Mucosa of descending colon (tissue), 3 donors: ENCODE measurements at regions not wholly inside any gene's neighbourhood (a gene's known extent, or its start where the extent isn't known, plus 50 kb on each side); places are given as distances from the start of the nearest gene placed in this dataset.

ENCODE experiments used
- ATAC-seq: fragments of 200-7000 bp; cut with Tn5 transposase; one replicate; pipeline ENCODE4 v1.9.1; 2020; ENCODE audit warnings: mild to moderate bottlenecking, moderate library complexity
- DNase-seq, 3 donors: peaks; one replicate each; pipeline ENCODE4 v3.0.0-alpha.2; 2020
- H3K36me3 ChIP-seq: fragments of 200-600 bp; one replicate; pipeline ENCODE4 v1.8.0; 2021; ENCODE audit warnings: low read depth, mild to moderate bottlenecking
- H3K4me1 ChIP-seq: fragments of 200-600 bp; one replicate; pipeline ENCODE4 v1.8.0; 2021; ENCODE audit warnings: low read depth, mild to moderate bottlenecking
- H3K4me3 ChIP-seq: fragments of 200-600 bp; one replicate; pipeline ENCODE4 v1.8.0; 2021; ENCODE audit warnings: mild to moderate bottlenecking
- H3K9me3 ChIP-seq: fragments of 200-600 bp; one replicate; pipeline ENCODE4 v1.8.0; 2021; ENCODE audit warnings: mild to moderate bottlenecking
- intact Hi-C, 2 donors: fragments of 100-400 bp; cut with DNase I in 1 of 2; cut with micrococcal nuclease in 1 of 2; formaldehyde crosslinking; loops; one replicate each; pipeline versions ENCODE4 v1.11.0 to v1.11.1; 2022; cut with DNase I, micrococcal nuclease
- TF ChIP-seq, protein P1 (sequence below): fragments of 200-600 bp; IDR thresholded peaks from one replicate; pipeline ENCODE4 v1.8.0; 2022; ENCODE audit warnings: antibody characterized with exemption, mild to moderate bottlenecking
- donor health status: DM: no; HTN: no; CAD: no; lungs with moderate emphysema.
- donor health status: DM: no; HTN: no; CAD: no.
- donor health status: DM: no; HTN: yes; CAD: no.

DNA sequence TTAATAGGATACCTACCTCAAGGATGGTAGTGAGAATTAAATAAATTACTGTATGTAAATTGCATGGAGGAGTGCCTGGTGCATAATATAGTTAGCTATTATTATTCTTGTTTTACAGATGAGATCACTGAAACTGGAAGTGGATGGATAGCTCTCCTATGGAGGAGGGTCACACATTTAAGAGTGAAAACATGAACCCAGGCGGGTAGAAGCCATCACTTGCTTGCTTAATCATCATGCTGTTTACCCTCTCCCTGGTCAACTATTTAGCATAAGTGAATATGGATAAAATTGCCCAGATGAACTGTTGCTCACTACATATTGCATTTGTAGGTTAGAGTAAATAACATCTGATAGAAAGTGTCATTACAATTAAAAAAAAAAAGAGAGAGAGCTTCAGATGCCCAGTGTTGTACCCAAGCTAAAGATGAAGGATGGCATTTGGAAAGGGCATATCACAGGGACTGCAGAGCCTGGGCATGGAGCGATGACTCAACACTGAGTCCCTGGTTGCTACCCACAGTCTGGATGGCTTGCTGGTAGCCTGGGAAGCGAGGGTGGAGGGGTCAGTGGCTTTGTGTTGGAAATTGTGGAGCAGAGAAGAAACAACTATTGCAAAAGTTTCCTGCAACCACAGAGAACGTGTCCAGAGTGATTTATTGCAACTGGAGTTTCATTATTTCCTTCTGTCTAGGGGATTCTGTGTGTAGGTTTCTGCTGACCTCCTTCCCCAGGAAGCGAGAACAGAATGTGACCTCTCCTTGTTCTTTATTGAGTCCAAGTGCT, 414.4 kb downstream of the SHISA9 start:
- ATAC-seq (no peak), DNase-seq (no peak)
- Histone ChIP-seq H3K36me3 (no peaks in the 10 kb centered on the region), H3K4me3 (no peak overlapping the region), H3K4me1 (no peaks in the 10 kb centered on the region), H3K9me3 (peaks cover 9% of the 10 kb centered on the region)
- TF ChIP-seq, protein P1, sequence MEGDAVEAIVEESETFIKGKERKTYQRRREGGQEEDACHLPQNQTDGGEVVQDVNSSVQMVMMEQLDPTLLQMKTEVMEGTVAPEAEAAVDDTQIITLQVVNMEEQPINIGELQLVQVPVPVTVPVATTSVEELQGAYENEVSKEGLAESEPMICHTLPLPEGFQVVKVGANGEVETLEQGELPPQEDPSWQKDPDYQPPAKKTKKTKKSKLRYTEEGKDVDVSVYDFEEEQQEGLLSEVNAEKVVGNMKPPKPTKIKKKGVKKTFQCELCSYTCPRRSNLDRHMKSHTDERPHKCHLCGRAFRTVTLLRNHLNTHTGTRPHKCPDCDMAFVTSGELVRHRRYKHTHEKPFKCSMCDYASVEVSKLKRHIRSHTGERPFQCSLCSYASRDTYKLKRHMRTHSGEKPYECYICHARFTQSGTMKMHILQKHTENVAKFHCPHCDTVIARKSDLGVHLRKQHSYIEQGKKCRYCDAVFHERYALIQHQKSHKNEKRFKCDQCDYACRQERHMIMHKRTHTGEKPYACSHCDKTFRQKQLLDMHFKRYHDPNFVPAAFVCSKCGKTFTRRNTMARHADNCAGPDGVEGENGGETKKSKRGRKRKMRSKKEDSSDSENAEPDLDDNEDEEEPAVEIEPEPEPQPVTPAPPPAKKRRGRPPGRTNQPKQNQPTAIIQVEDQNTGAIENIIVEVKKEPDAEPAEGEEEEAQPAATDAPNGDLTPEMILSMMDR: no peak
- intact Hi-C loops: no loop called here

DNA sequence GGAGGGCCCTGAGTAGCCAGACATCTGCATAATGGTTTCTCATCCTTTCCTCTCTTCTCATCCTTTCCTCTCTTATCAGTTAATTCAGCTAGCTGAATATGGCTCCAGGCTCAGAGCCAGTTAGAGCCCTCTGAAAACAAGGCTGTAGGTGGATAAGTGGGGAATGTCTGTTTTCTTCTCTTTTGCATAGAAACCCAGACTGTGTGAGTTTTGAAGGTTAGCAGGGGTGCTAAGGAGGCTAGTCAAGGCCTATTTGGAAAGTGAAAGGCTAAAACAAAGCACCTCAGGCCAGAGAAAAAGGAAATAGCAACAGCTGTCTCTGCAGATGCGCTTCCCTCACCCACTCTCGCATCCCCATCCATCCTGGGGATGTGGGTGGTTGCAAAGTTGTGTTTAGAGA, 420.9 kb downstream of the SHISA9 start:
- no peaks in the 10 kb centered on the region for H3K36me3 ChIP-seq
- no peaks in the 10 kb centered on the region for H3K4me1 ChIP-seq
- H3K9me3 ChIP-seq: peaks cover 3% of the 10 kb centered on the region
- DNase-seq: no peak
- no peak overlapping the region for H3K4me3 ChIP-seq
- intact Hi-C loops: no loop called here
- TF ChIP-seq, protein P1: no peak
- no peak for ATAC-seq

GRCh38 chr16:13324851-13325250, 423.5 kb downstream of the SHISA9 start:
- no peaks in the 10 kb centered on the region for H3K36me3 ChIP-seq
- intact Hi-C loops: no loop called here
- TF ChIP-seq, protein P1: no peak
- H3K4me3 ChIP-seq: no peak overlapping the region
- peaks cover 3% of the 10 kb centered on the region for H3K9me3 ChIP-seq
- H3K4me1 ChIP-seq: no peaks in the 10 kb centered on the region
- ATAC-seq (no peak), DNase-seq (no peak)

DNA sequence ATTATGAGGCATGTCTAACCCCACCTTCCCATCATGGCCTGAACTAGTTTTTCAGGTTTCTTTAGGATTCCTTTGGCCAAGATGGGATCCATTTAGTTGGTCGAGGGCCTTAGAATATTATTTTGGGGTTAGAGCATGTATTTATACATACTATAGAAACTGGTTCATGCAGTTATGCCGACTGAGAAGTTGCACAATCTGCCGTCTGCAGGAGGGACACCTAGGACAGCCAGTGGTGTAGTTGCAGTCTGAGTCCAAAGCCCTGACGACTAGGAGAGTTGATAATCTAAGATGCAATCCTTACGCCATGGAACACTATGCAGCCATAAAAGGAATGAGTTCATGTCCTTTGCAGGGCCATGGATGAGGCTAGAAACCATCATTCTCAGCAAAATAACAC, 424.0 kb downstream of the SHISA9 start:
- H3K9me3 ChIP-seq: peaks cover 3% of the 10 kb centered on the region
- H3K36me3 ChIP-seq: no peaks in the 10 kb centered on the region
- intact Hi-C loops: no loop called here
- TF ChIP-seq, protein P1: no peak
- no peaks in the 10 kb centered on the region for H3K4me1 ChIP-seq
- no peak overlapping the region for H3K4me3 ChIP-seq
- no peak for DNase-seq
- ATAC-seq: no peak

DNA sequence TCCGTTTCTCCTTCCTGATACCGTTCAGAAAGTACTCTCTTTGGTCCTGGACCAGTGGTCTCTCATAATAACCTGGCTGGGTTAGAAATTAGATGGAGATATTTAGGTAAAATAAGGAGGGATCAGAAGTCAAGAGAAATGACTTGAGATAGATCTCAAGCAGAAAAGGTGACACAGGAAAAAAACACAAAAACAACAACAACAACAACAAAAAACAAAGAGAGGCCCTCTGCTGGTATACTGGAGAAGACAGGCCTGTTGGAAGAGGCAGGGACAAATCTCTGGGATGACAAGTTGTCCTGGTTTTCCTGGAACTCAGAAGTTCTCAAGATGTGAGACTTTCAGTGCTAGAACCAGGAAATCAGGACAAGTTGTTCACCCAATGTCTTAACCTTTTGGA, 430.5 kb downstream of the SHISA9 start:
- ATAC-seq: no peak
- no peak for DNase-seq
- Histone ChIP-seq H3K4me1 (no peaks in the 10 kb centered on the region), H3K9me3 (no peaks in the 10 kb centered on the region), H3K36me3 (no peaks in the 10 kb centered on the region), H3K4me3 (no peak overlapping the region)
- intact Hi-C loops: no loop called here
- TF ChIP-seq, protein P1: no peak
